HCT116 (cell line): ENCODE measurements at regions not wholly inside any gene's neighbourhood (a gene's known extent, or its start where the extent isn't known, plus 50 kb on each side); places are given as distances from the start of the nearest gene placed in this dataset.

Source experiments
- ATAC-seq: fragments of 200-7000 bp; cut with Tn5 transposase; 2 replicates; pipeline ENCODE4 v1.9.1; 2020; ENCODE audit warnings: mild to moderate bottlenecking, moderate library complexity
- BruUV-seq: library from RNA; stranded (reverse); fragments of 400-500 nt; replicated peaks from 2 replicates; lab custom pipeline; 2021; lab: Mats Ljungman, UMichigan
- CTCF ChIA-PET: fragments of 300-600 bp; sonication (Branson Sonifier 250); formaldehyde crosslinking; loops from one replicate; lab custom pipeline; 2021; ENCODE audit warnings: antibody characterized with exemption; lab: Charles Lee
- POLR2A ChIA-PET: fragments of 300-600, 350-600 bp; sonication (Branson Sonifier 250); formaldehyde crosslinking; loops from one replicate; lab custom pipeline; 2021; ENCODE audit warnings: antibody characterized with exemption; lab: Charles Lee
- RAD21 ChIA-PET, 2 experiments: fragments of 300-600 bp; sonication (Branson Sonifier 250); formaldehyde crosslinking; loops; one replicate each; lab custom pipeline; 2023; ENCODE audit warnings: low total read pairs in 2 of 2; ENCODE audit not compliant: uncharacterized antibody in 2 of 2, unreplicated experiment in 2 of 2, low non-redundant PET in 1 of 2; lab: Charles Lee
- DNase-seq: peaks from one replicate; pipeline ENCODE4 v3.0.0-alpha.2; 2010; ENCODE audit warnings: low read depth, low spot score
- H2AFZ ChIP-seq: fragments of 200-600 bp; shearing (Covaris generic), sonication (generic); 2 replicates; pipeline ENCODE4 v1.6.1; 2017; ENCODE audit warnings: low read depth, mixed run types, mixed read lengths, antibody characterized with exemption, low read length; ENCODE audit not compliant: poor library complexity, severe bottlenecking
- H3K27ac ChIP-seq: 2 replicates; pipeline ENCODE4 v1.5.1; 2012; ENCODE audit warnings: low read depth, low read length
- H3K27me3 ChIP-seq: fragments of 200-600 bp; sonication (generic); 2 replicates; pipeline ENCODE4 v1.6.1; 2016; ENCODE audit warnings: mixed run types, low read length, mixed read lengths; ENCODE audit not compliant: insufficient read depth
- H3K36me3 ChIP-seq, 2 experiments: fragments of 200-500 bp in 1 of 2; fragments of 200-600 bp in 1 of 2; sonication (Bioruptor generic) in 1 of 2; sonication (generic) in 1 of 2; 2 replicates each; pipeline versions ENCODE4 v1.5.1 to v1.6.1; 2014 to 2016; ENCODE audit warnings: low read length in 2 of 2, inconsistent platforms in 1 of 2, mixed read lengths in 1 of 2, mixed run types in 1 of 2; ENCODE audit not compliant: insufficient read depth in 2 of 2, control insufficient read depth in 1 of 2
- H3K4me1 ChIP-seq, 2 experiments: fragments of 200-600 bp in 1 of 2; sonication (generic) in 1 of 2; 2 replicates each; pipeline versions ENCODE4 v1.5.1 to v1.6.1; 2012 to 2017; ENCODE audit warnings: low read length in 2 of 2, inconsistent platforms in 1 of 2, mild to moderate bottlenecking in 1 of 2, mixed read lengths in 1 of 2, mixed run types in 1 of 2, moderate library complexity in 1 of 2; ENCODE audit not compliant: insufficient read depth in 2 of 2, control insufficient read depth in 1 of 2
- H3K4me2 ChIP-seq: fragments of 200-600 bp; sonication (generic); 2 replicates; pipeline ENCODE4 v1.6.1; 2017; ENCODE audit warnings: mixed run types, low read length, mixed read lengths
- H3K4me3 ChIP-seq, 2 experiments: fragments of 200-600 bp in 1 of 2; sonication (generic) in 1 of 2; replicated peaks in 1 of 2; 2 replicates each; pipeline ENCODE4 v1.5.1; 2011 to 2016; ENCODE audit warnings: low read length in 2 of 2, control low read depth in 1 of 2, low read depth in 1 of 2, mild to moderate bottlenecking in 1 of 2, mixed read lengths in 1 of 2, mixed run types in 1 of 2
- H3K79me2 ChIP-seq: fragments of 200-600 bp; sonication (generic); 2 replicates; pipeline ENCODE4 v1.6.1; 2017; ENCODE audit warnings: mild to moderate bottlenecking, mixed run types, low read length, moderate library complexity, mixed read lengths; ENCODE audit not compliant: insufficient read depth
- H3K9ac ChIP-seq: fragments of 200-600 bp; sonication (generic); 2 replicates; pipeline ENCODE4 v1.6.1; 2016; ENCODE audit warnings: low read length, mixed read lengths
- H3K9me2 ChIP-seq: fragments of 200-600 bp; sonication (generic), shearing (Covaris generic); 2 replicates; pipeline ENCODE4 v1.6.1; 2017; ENCODE audit warnings: mixed run types, mild to moderate bottlenecking, moderate library complexity; ENCODE audit not compliant: insufficient read depth
- H3K9me3 ChIP-seq, 2 experiments: fragments of 200-500 bp in 1 of 2; fragments of 200-600 bp in 1 of 2; sonication (Bioruptor generic) in 1 of 2; sonication (generic) in 1 of 2; 2 replicates each; pipeline ENCODE4 v1.6.1; 2014 to 2017; ENCODE audit warnings: low read length in 2 of 2, mixed read lengths in 2 of 2, inconsistent platforms in 1 of 2, low read depth in 1 of 2, mild to moderate bottlenecking in 1 of 2, mixed run types in 1 of 2, moderate library complexity in 1 of 2; ENCODE audit not compliant: control insufficient read depth in 1 of 2, insufficient read depth in 1 of 2
- H4K20me1 ChIP-seq: fragments of 200-600 bp; sonication (generic), shearing (Covaris generic); 2 replicates; pipeline ENCODE4 v1.6.1; 2017; ENCODE audit warnings: mixed run types, mild to moderate bottlenecking, moderate library complexity; ENCODE audit not compliant: insufficient read depth
- CBX3 ChIP-seq: IDR thresholded peaks from 2 replicates; pipeline ENCODE4 v1.6.1; 2012; ENCODE audit warnings: low read depth
- CEBPB ChIP-seq: IDR thresholded peaks from 2 replicates; pipeline ENCODE4 v1.6.1; 2012; ENCODE audit warnings: low read depth
- ELF1 ChIP-seq: IDR thresholded peaks from 2 replicates; pipeline ENCODE4 v1.6.1; 2012; ENCODE audit warnings: low read depth, borderline replicate concordance
- FOSL1 ChIP-seq: IDR thresholded peaks from 2 replicates; pipeline ENCODE4 v1.6.1; 2012; ENCODE audit warnings: low read depth
- JUND ChIP-seq: IDR thresholded peaks from 2 replicates; pipeline ENCODE4 v1.6.1; 2012
- POLR2A ChIP-seq: IDR thresholded peaks from 2 replicates; pipeline ENCODE4 v1.7.0; 2011; ENCODE audit warnings: borderline replicate concordance; ENCODE audit not compliant: insufficient read depth, insufficient read length; ENCODE audit errors: extremely low read depth
- TCF7L2 ChIP-seq: IDR thresholded peaks from 2 replicates; pipeline ENCODE4 v1.7.0; 2011; ENCODE audit warnings: borderline replicate concordance, inconsistent platforms; ENCODE audit not compliant: insufficient read depth, insufficient read length; ENCODE audit errors: extremely low read depth
- YY1 ChIP-seq: IDR thresholded peaks from 2 replicates; pipeline ENCODE4 v1.6.1; 2011; ENCODE audit warnings: low read length, low read depth, moderate library complexity, mild to moderate bottlenecking; ENCODE audit not compliant: insufficient replicate concordance; ENCODE audit errors: extremely low read depth
- ZFX ChIP-seq: fragments of 450-650 bp; IDR thresholded peaks from 2 replicates; pipeline ENCODE4 v1.6.1; 2017
- ZNF274 ChIP-seq: fragments of 200-500 bp; sonication (Bioruptor generic); IDR thresholded peaks from 2 replicates; pipeline ENCODE4 v1.6.1; 2014; ENCODE audit warnings: mild to moderate bottlenecking, low read depth, low read length, inconsistent platforms
- intact Hi-C: fragments of 100-400 bp; cut with micrococcal nuclease; formaldehyde crosslinking; loops from 2 replicates; pipeline ENCODE4 v1.10.0; 2022
- TF ChIP-seq, protein P1 (sequence below): IDR thresholded peaks from 2 replicates; pipeline ENCODE4 v1.6.1; 2012
- TF ChIP-seq, protein P2 (sequence below): IDR thresholded peaks from 2 replicates; pipeline ENCODE4 v1.6.1; 2012; ENCODE audit warnings: low read depth

DNA sequence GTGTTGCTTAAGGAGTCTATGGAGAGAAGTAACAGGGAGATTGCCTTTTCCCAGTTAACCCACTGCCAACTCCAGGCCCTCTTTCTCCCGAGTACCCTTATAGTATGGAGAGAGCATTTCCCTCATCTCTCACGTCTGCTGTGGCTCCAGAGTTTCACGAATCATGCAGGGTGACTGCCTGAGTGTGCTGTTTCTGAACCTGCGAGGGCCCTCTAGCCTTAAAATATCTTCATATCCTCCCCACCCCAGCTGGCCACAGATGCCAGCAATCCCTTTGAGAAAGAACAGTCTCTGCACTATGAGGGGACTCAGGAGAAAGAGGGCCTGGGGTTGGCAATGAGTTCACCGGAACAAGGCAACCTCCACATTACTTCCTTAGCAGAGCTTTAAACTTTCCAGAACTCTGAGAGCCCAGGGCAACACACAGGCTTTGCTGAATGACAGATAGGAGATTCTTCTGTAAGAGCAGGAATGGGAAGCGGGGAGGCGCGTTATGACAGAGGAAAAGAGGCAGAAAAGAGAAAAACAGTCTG lies 81.6 kb upstream of the ANKH start:
- RAD21 ChIA-PET: interaction anchor here in 1 of 2 experiments (0.7 kb wide), 1 partner anchor 542 kb away, joined by 3 read pairs; no protein-coding TSS in a partner anchor
- intact Hi-C loops: no loop called here
- no peaks in the 10 kb centered on the region for H3K4me1 ChIP-seq
- no peaks in the 10 kb centered on the region for H3K9me3 ChIP-seq
- H3K4me3 ChIP-seq: no peak overlapping the region
- H3K4me2 ChIP-seq: no peak overlapping the region
- no peak for ATAC-seq
- H3K79me2 ChIP-seq: no peaks in the 10 kb centered on the region
- POLR2A ChIA-PET: no interaction called here
- BruUV-seq: no TSS peak
- CTCF ChIA-PET: no interaction called here
- H3K9ac ChIP-seq: no peak overlapping the region
- TF ChIP-seq JUND (no peak), YY1 (no peak), ELF1 (no peak), POLR2A (no peak), FOSL1 (no peak), CBX3 (no peak), ZFX (no peak), TCF7L2 (no peak), CEBPB (no peak), ZNF274 (no peak)
- TF ChIP-seq, protein P1, sequence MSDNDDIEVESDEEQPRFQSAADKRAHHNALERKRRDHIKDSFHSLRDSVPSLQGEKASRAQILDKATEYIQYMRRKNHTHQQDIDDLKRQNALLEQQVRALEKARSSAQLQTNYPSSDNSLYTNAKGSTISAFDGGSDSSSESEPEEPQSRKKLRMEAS: no peak
- TF ChIP-seq, protein P2, sequence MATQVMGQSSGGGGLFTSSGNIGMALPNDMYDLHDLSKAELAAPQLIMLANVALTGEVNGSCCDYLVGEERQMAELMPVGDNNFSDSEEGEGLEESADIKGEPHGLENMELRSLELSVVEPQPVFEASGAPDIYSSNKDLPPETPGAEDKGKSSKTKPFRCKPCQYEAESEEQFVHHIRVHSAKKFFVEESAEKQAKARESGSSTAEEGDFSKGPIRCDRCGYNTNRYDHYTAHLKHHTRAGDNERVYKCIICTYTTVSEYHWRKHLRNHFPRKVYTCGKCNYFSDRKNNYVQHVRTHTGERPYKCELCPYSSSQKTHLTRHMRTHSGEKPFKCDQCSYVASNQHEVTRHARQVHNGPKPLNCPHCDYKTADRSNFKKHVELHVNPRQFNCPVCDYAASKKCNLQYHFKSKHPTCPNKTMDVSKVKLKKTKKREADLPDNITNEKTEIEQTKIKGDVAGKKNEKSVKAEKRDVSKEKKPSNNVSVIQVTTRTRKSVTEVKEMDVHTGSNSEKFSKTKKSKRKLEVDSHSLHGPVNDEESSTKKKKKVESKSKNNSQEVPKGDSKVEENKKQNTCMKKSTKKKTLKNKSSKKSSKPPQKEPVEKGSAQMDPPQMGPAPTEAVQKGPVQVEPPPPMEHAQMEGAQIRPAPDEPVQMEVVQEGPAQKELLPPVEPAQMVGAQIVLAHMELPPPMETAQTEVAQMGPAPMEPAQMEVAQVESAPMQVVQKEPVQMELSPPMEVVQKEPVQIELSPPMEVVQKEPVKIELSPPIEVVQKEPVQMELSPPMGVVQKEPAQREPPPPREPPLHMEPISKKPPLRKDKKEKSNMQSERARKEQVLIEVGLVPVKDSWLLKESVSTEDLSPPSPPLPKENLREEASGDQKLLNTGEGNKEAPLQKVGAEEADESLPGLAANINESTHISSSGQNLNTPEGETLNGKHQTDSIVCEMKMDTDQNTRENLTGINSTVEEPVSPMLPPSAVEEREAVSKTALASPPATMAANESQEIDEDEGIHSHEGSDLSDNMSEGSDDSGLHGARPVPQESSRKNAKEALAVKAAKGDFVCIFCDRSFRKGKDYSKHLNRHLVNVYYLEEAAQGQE: no peak
- TF ChIP-seq, all 23 proteins: peak for 0
- H3K27ac ChIP-seq: no peak overlapping the region
- H3K9me2 ChIP-seq: no peaks in the 10 kb centered on the region
- H3K36me3 ChIP-seq: no peaks in the 10 kb centered on the region
- H4K20me1 ChIP-seq: no peaks in the 10 kb centered on the region
- no peak for DNase-seq
- H2AFZ ChIP-seq: no peak overlapping the region
- no peaks in the 10 kb centered on the region for H3K27me3 ChIP-seq
